H1 (cell line): ENCODE measurements at regions not wholly inside any gene's neighbourhood (a gene's known extent, or its start where the extent isn't known, plus 50 kb on each side); places are given as distances from the start of the nearest gene placed in this dataset.

ENCODE experiments used
- CTCF ChIA-PET: fragments of 300-600 bp; sonication (Branson Sonifier 250); formaldehyde crosslinking; loops from one replicate; lab custom pipeline; 2021; ENCODE audit not compliant: partially characterized antibody; lab: Charles Lee
- POLR2A ChIA-PET: fragments of 300-600 bp; sonication (Branson Sonifier 250); formaldehyde crosslinking; loops from one replicate; lab custom pipeline; 2021; ENCODE audit warnings: inconsistent platforms; ENCODE audit not compliant: partially characterized antibody; lab: Charles Lee
- DNase-seq, 2 experiments: peaks; one replicate each; pipeline versions ENCODE4 v3.0.0 to v3.0.0-alpha.2; 2010 to 2022; ENCODE audit warnings: low spot score in 2 of 2, low read depth in 1 of 2, mixed read lengths in 1 of 2
- FAIRE-seq: peaks from 2 replicates; lab custom pipeline; 2011; peaks lifted over from hg19 to GRCh38; lab: Jason Lieb, UNC
- H2AFZ ChIP-seq: 2 replicates; pipeline ENCODE4 v1.8.1; 2012; ENCODE audit warnings: low read length, inconsistent platforms
- H2AK5ac ChIP-seq: 2 replicates; pipeline ENCODE4 v1.6.1; 2013; ENCODE audit warnings: low read depth, low read length
- H2BK120ac ChIP-seq: replicated peaks from 2 replicates; pipeline ENCODE3; 2013; ENCODE audit warnings: low read depth, low read length, inconsistent platforms
- H2BK12ac ChIP-seq: 2 replicates; pipeline ENCODE4 v1.6.1; 2013; ENCODE audit warnings: low read depth, low read length
- H2BK15ac ChIP-seq: 2 replicates; pipeline ENCODE4 v1.6.1; 2013; ENCODE audit warnings: low read length
- H2BK20ac ChIP-seq: 2 replicates; pipeline ENCODE4 v1.6.1; 2013; ENCODE audit warnings: low read length
- H2BK5ac ChIP-seq: 2 replicates; pipeline ENCODE4 v1.6.1; 2013; ENCODE audit warnings: low read depth, low read length
- H3K14ac ChIP-seq: 2 replicates; pipeline ENCODE4 v1.6.1; 2013; ENCODE audit warnings: inconsistent platforms; ENCODE audit not compliant: insufficient read length
- H3K18ac ChIP-seq: 2 replicates; pipeline ENCODE4 v1.6.1; 2013; ENCODE audit warnings: low read length; ENCODE audit errors: extremely low read depth
- H3K23ac ChIP-seq: 2 replicates; pipeline ENCODE4 v1.6.1; 2013; ENCODE audit warnings: inconsistent platforms; ENCODE audit not compliant: insufficient read length
- H3K23me2 ChIP-seq: 2 replicates; pipeline ENCODE4 v1.6.1; 2013; ENCODE audit warnings: low read depth, low read length
- H3K27ac ChIP-seq: 2 replicates; pipeline ENCODE4 v1.6.1; 2011; ENCODE audit warnings: low read depth, low read length, inconsistent platforms
- H3K27me3 ChIP-seq, 4 experiments: replicated peaks in 1 of 4; 1 replicate in 1 of 4; 2 replicates in 3 of 4; pipeline versions ENCODE4 v1.6.1 to v1.8.1; 2011 to 2013; ENCODE audit warnings: low read length in 3 of 4, mild to moderate bottlenecking in 3 of 4, inconsistent platforms in 2 of 4, mixed read lengths in 2 of 4, moderate library complexity in 1 of 4; ENCODE audit not compliant: control insufficient read depth in 3 of 4, insufficient read depth in 3 of 4; ENCODE audit errors: extremely low read depth in 1 of 4
- H3K36me3 ChIP-seq, 4 experiments: 2 replicates each; pipeline versions ENCODE4 v1.6.1 to v1.8.1; 2011 to 2013; ENCODE audit warnings: mild to moderate bottlenecking in 4 of 4, low read length in 3 of 4, moderate library complexity in 2 of 4, control low read depth in 1 of 4, inconsistent platforms in 1 of 4; ENCODE audit not compliant: insufficient read depth in 4 of 4, control insufficient read depth in 2 of 4
- H3K4ac ChIP-seq: replicated peaks from 2 replicates; pipeline ENCODE3; 2013; ENCODE audit warnings: low read length, low read depth, mixed read lengths, inconsistent platforms; ENCODE audit not compliant: insufficient read length
- H3K4me1 ChIP-seq, 4 experiments: replicated peaks in 1 of 4; 1 replicate in 1 of 4; 2 replicates in 3 of 4; pipeline versions ENCODE4 v1.6.1 to v1.8.1; 2011 to 2013; ENCODE audit warnings: low read length in 3 of 4, inconsistent platforms in 2 of 4, mixed read lengths in 1 of 4; ENCODE audit not compliant: insufficient read depth in 4 of 4, control insufficient read depth in 3 of 4
- H3K4me2 ChIP-seq, 2 experiments: 2 replicates each; pipeline versions ENCODE4 v1.6.1 to v1.8.1; 2011 to 2013; ENCODE audit warnings: low read depth in 2 of 2, low read length in 2 of 2, control low read depth in 1 of 2, inconsistent platforms in 1 of 2, mild to moderate bottlenecking in 1 of 2; ENCODE audit not compliant: insufficient read depth in 1 of 2
- H3K4me3 ChIP-seq, 4 experiments: fragments of 200-600, 300-600 bp in 1 of 4; sonication (generic), shearing (Covaris generic), sonication (Bioruptor Twin) in 1 of 4; 2 replicates each; pipeline versions ENCODE4 v1.5.1 to v1.8.1; 2011 to 2016; ENCODE audit warnings: low read length in 4 of 4, low read depth in 3 of 4, control low read depth in 2 of 4, inconsistent platforms in 2 of 4, mild to moderate bottlenecking in 2 of 4, mixed read lengths in 1 of 4, moderate library complexity in 1 of 4; ENCODE audit not compliant: insufficient read depth in 2 of 4; ENCODE audit errors: extremely low read depth in 1 of 4
- H3K56ac ChIP-seq: replicated peaks from 2 replicates; pipeline ENCODE3; 2013; ENCODE audit warnings: low read depth, mild to moderate bottlenecking, mixed read lengths, low read length, inconsistent platforms; ENCODE audit not compliant: insufficient read length
- H3K79me1 ChIP-seq: 2 replicates; pipeline ENCODE4 v1.6.1; 2013; ENCODE audit warnings: low read depth, low read length, control low read depth
- H3K79me2 ChIP-seq, 2 experiments: 2 replicates each; pipeline versions ENCODE4 v1.6.1 to v1.8.1; 2012 to 2013; ENCODE audit warnings: low read length in 2 of 2, mild to moderate bottlenecking in 2 of 2, inconsistent platforms in 1 of 2; ENCODE audit not compliant: insufficient read depth in 2 of 2, control insufficient read depth in 1 of 2
- H3K9ac ChIP-seq, 4 experiments: replicated peaks in 1 of 4; 1 replicate in 1 of 4; 2 replicates in 3 of 4; pipeline versions ENCODE4 v1.6.1 to v1.8.1; 2011 to 2013; ENCODE audit warnings: low read depth in 3 of 4, low read length in 3 of 4, control low read depth in 2 of 4, mild to moderate bottlenecking in 2 of 4, moderate library complexity in 2 of 4, inconsistent platforms in 1 of 4; ENCODE audit errors: extremely low read depth in 1 of 4
- H3K9me3 ChIP-seq, 2 experiments: 2 replicates each; pipeline versions ENCODE4 v1.6.1 to v1.8.1; 2012 to 2013; ENCODE audit warnings: mild to moderate bottlenecking in 2 of 2, moderate library complexity in 2 of 2, control low read depth in 1 of 2, inconsistent platforms in 1 of 2, low read depth in 1 of 2, low read length in 1 of 2, mixed read lengths in 1 of 2; ENCODE audit not compliant: insufficient read depth in 2 of 2
- H4K20me1 ChIP-seq, 2 experiments: replicated peaks in 1 of 2; 2 replicates each; pipeline versions ENCODE3 to v1.8.1; 2011 to 2013; ENCODE audit warnings: inconsistent platforms in 2 of 2, low read length in 2 of 2, mild to moderate bottlenecking in 1 of 2; ENCODE audit not compliant: insufficient read depth in 2 of 2, control insufficient read depth in 1 of 2
- H4K5ac ChIP-seq: 2 replicates; pipeline ENCODE4 v1.6.1; 2013; ENCODE audit warnings: low read length, low read depth, mixed read lengths, inconsistent platforms; ENCODE audit not compliant: insufficient read length
- H4K8ac ChIP-seq: 2 replicates; pipeline ENCODE4 v1.8.0; 2013; ENCODE audit warnings: mild to moderate bottlenecking, moderate library complexity, low read length, inconsistent platforms; ENCODE audit not compliant: insufficient read depth; ENCODE audit errors: extremely low read depth
- H4K91ac ChIP-seq: replicated peaks from 2 replicates; pipeline ENCODE3; 2013; ENCODE audit warnings: low read length, mixed read lengths, inconsistent platforms; ENCODE audit not compliant: insufficient read length
- ATF2 ChIP-seq: IDR thresholded peaks from 2 replicates; pipeline ENCODE4 v1.6.1; 2012; ENCODE audit warnings: low read length, inconsistent platforms
- CBX8 ChIP-seq: fragments of 300-800, 300-1000 bp; sonication (generic); IDR thresholded peaks from 2 replicates; pipeline ENCODE4 v1.7.1; 2016; ENCODE audit warnings: low read depth, low read length, borderline replicate concordance
- CHD1 ChIP-seq: IDR thresholded peaks from 2 replicates; pipeline ENCODE4 v1.6.1; 2012; ENCODE audit warnings: low read depth, low read length, improper control_type of control experiment
- CTBP2 ChIP-seq: IDR thresholded peaks from 2 replicates; pipeline ENCODE4 v1.7.0; 2011; ENCODE audit warnings: borderline replicate concordance, mild to moderate bottlenecking, moderate library complexity, mixed read lengths, low read length; ENCODE audit not compliant: insufficient read depth, insufficient read length
- EP300 ChIP-seq, 2 experiments: IDR thresholded peaks; 1 replicate in 1 of 2; 2 replicates in 1 of 2; pipeline ENCODE4 v1.6.1; 2011 to 2012; ENCODE audit warnings: low read depth in 2 of 2, low read length in 2 of 2, mild to moderate bottlenecking in 2 of 2, borderline replicate concordance in 1 of 2, inconsistent platforms in 1 of 2, moderate library complexity in 1 of 2
- FOSL1 ChIP-seq: IDR thresholded peaks from 2 replicates; pipeline ENCODE4 v1.6.1; 2011; ENCODE audit warnings: mild to moderate bottlenecking, low read depth, low read length, moderate library complexity; ENCODE audit not compliant: insufficient read depth
- KDM1A ChIP-seq: fragments of 200-600, 300-600 bp; sonication (generic); IDR thresholded peaks from 2 replicates; pipeline ENCODE4 v1.7.1; 2016; ENCODE audit warnings: mild to moderate bottlenecking, low read length, borderline replicate concordance
- MAFK ChIP-seq: IDR thresholded peaks from 2 replicates; pipeline ENCODE4 v1.6.1; 2012; ENCODE audit warnings: low read depth, mild to moderate bottlenecking, improper control_type of control experiment, low read length
- POLR2A ChIP-seq, 2 experiments: IDR thresholded peaks; 1 replicate in 1 of 2; 2 replicates in 1 of 2; pipeline ENCODE4 v1.6.1; 2011; ENCODE audit warnings: low read depth in 2 of 2, low read length in 2 of 2, mild to moderate bottlenecking in 2 of 2; ENCODE audit errors: control extremely low read depth in 1 of 2
- SIRT6 ChIP-seq: IDR thresholded peaks from one replicate; pipeline ENCODE4 v1.7.1; 2012; ENCODE audit warnings: low read length, inconsistent platforms
- SP2 ChIP-seq: IDR thresholded peaks from 2 replicates; pipeline ENCODE4 v1.6.1; 2012; ENCODE audit warnings: mild to moderate bottlenecking, low read length, inconsistent platforms
- SP4 ChIP-seq: IDR thresholded peaks from 2 replicates; pipeline ENCODE4 v1.6.1; 2012; ENCODE audit warnings: low read length, inconsistent platforms
- SRF ChIP-seq: IDR thresholded peaks from 2 replicates; pipeline ENCODE4 v1.6.1; 2011; ENCODE audit warnings: mild to moderate bottlenecking, low read depth, low read length, moderate library complexity
- WGBS, 2 experiments: shearing (Covaris generic) in 1 of 2; methylation state at CpG; one replicate each; pipeline versions ENCODE4 v1.1.6 to v1.1.7; 2013 to 2015; ENCODE audit warnings: low lambda C conversion rate in 2 of 2, mixed read lengths in 2 of 2, inconsistent platforms in 1 of 2, low coverage in 1 of 2, missing lambda C conversion rate in 1 of 2; ENCODE audit not compliant: insufficient replicate concordance in 2 of 2, insufficient coverage in 1 of 2, insufficient read length in 1 of 2; ENCODE audit errors: extremely low coverage in 1 of 2, missing lambda C conversion rate in 1 of 2; 5-methylcytosine and 5-hydroxymethylcytosine counted together
- TF ChIP-seq, protein P1 (sequence below): IDR thresholded peaks from 2 replicates; pipeline ENCODE4 v1.6.1; 2012; ENCODE audit warnings: inconsistent platforms

DNA sequence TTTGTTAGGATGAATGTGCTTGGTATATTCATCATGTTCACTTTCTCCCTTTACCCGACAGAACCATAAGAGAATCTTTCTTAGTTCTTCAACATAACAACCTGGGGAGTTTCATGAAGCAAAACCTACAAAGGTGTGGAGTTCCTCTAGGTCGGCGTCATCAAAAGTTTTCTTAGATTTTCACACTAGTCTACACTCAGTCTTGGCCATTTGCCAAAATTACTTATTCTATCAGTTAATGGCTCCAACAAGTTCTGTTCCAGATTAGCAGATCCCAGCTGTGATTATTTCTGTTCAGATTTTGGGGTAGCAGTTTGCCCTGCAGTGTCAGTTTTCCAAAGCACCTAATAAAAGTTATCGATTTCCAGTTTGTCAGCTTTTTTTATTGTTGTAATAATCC, 935.8 kb upstream of the RAG2 start:
- no peak for DNase-seq
- no peak overlapping the region for H3K56ac ChIP-seq
- H3K4me1 ChIP-seq, result no peaks in the 10 kb centered on the region
- no peaks in the 10 kb centered on the region for H3K79me1 ChIP-seq
- H3K18ac ChIP-seq, result no peak overlapping the region
- H3K23me2 ChIP-seq, result no peaks in the 10 kb centered on the region
- no peaks in the 10 kb centered on the region for H4K20me1 ChIP-seq
- H2AFZ ChIP-seq, result no peak overlapping the region; the same call in 1 of the 2 replicates
- no peaks in the 10 kb centered on the region for H3K27me3 ChIP-seq
- H3K4me2 ChIP-seq, result no peak overlapping the region
- H3K14ac ChIP-seq, result no peak overlapping the region
- H4K5ac ChIP-seq, result no peak overlapping the region
- no peak overlapping the region for H2BK12ac ChIP-seq
- H3K4ac ChIP-seq, result no peak overlapping the region
- no peaks in the 10 kb centered on the region for H3K79me2 ChIP-seq
- H3K27ac ChIP-seq, result no peak overlapping the region
- POLR2A ChIA-PET, result no interaction called here
- H2BK15ac ChIP-seq, result no peak overlapping the region
- peaks cover 8 to 12% of the 10 kb centered on the region in 2 experiments for H3K9me3 ChIP-seq
- no peak overlapping the region for H3K23ac ChIP-seq
- H2AK5ac ChIP-seq, result no peak overlapping the region
- H2BK5ac ChIP-seq, result no peak overlapping the region
- no peak overlapping the region for H3K9ac ChIP-seq
- no peaks in the 10 kb centered on the region for H3K36me3 ChIP-seq
- FAIRE-seq, result no peak
- no peak overlapping the region for H2BK120ac ChIP-seq
- no peak overlapping the region for H2BK20ac ChIP-seq
- 96% methylated on average over 4 of the region's 4 CpGs; no CpG with 5 or more reads in 1 of the 2 experiments for WGBS, 2 experiments
- H3K4me3 ChIP-seq, result no peak overlapping the region
- no peak overlapping the region for H4K91ac ChIP-seq
- no peak for TF ChIP-seq SP4
- TF ChIP-seq MAFK, result no peak
- TF ChIP-seq ATF2, result no peak
- no peak for TF ChIP-seq CTBP2
- no peak for TF ChIP-seq EP300 (IDR thresholded peaks at IDR 0.05; ENCODE audit: borderline replicate concordance in 1 of 2, low read depth in 2 of 2, low read length in 2 of 2)
- no peak for TF ChIP-seq SRF
- TF ChIP-seq SIRT6, result no peak
- no peak for TF ChIP-seq CBX8
- TF ChIP-seq KDM1A, result no peak
- no peak for TF ChIP-seq SP2
- TF ChIP-seq POLR2A (IDR thresholded peaks at IDR 0.05; ENCODE audit: control extremely low read depth in 1 of 2, low read depth in 2 of 2, low read length in 2 of 2), result no peak
- TF ChIP-seq, protein P1, sequence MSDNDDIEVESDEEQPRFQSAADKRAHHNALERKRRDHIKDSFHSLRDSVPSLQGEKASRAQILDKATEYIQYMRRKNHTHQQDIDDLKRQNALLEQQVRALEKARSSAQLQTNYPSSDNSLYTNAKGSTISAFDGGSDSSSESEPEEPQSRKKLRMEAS, result no peak
- TF ChIP-seq CHD1, result no peak
- no peak for TF ChIP-seq FOSL1
- no peak overlapping the region for H4K8ac ChIP-seq
- CTCF ChIA-PET, result no interaction called here
